ENCODE measurements at regions not wholly inside any gene's neighbourhood (a gene's known extent, or its start where the extent isn't known, plus 50 kb on each side); places are given as distances from the start of the nearest gene placed in this dataset.

DNA sequence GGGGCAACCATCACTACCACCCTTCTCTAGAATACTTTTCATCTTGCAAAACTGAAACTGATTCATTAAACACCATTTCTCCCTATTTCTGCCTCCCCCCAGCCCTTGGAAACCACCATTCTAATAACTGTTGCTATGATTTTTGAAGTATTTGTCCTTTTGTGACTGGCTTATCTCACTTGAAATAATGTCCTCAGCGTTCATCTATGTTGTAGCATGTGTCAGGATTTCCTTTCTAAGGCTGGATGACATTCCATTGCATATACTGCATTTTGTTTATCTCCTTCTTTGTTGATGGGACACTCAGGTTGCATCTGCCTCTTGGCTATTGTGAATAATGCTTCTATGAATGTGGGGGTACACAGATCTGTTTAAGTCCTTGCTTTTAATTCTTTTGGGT lies 327.6 kb upstream of the ZNF32 start:
- H3K27me3 ChIP-seq (ENCODE audit: control insufficient read depth, insufficient read depth, low read length), result no peaks in the 10 kb centered on the region
- no peak overlapping the region for H3K4me3 ChIP-seq (ENCODE audit: low read length)
- peaks cover 11% of the 10 kb centered on the region for H3K4me1 ChIP-seq (ENCODE audit: control insufficient read depth, insufficient read depth, low read length)
- no peak overlapping the region for H3K27ac ChIP-seq (ENCODE audit: low read length)
- no peaks in the 10 kb centered on the region for H3K9me3 Mint-ChIP-seq
- DNase-seq (no peak), ATAC-seq (no peak)
- TF ChIP-seq, protein P1, sequence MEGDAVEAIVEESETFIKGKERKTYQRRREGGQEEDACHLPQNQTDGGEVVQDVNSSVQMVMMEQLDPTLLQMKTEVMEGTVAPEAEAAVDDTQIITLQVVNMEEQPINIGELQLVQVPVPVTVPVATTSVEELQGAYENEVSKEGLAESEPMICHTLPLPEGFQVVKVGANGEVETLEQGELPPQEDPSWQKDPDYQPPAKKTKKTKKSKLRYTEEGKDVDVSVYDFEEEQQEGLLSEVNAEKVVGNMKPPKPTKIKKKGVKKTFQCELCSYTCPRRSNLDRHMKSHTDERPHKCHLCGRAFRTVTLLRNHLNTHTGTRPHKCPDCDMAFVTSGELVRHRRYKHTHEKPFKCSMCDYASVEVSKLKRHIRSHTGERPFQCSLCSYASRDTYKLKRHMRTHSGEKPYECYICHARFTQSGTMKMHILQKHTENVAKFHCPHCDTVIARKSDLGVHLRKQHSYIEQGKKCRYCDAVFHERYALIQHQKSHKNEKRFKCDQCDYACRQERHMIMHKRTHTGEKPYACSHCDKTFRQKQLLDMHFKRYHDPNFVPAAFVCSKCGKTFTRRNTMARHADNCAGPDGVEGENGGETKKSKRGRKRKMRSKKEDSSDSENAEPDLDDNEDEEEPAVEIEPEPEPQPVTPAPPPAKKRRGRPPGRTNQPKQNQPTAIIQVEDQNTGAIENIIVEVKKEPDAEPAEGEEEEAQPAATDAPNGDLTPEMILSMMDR (IDR thresholded peaks at IDR 0.05), result no peak
- no peaks in the 10 kb centered on the region for H3K9me3 ChIP-seq (ENCODE audit: control insufficient read depth, insufficient read depth, low read length)
- 85% methylated on average over 1 of the region's 1 CpG for WGBS (ENCODE audit: insufficient coverage)
- H3K4me3 Mint-ChIP-seq, result no peak overlapping the region
- H3K27ac Mint-ChIP-seq, result no peak overlapping the region
- peaks cover 0 to 6% of the 10 kb centered on the region in 2 donors for H3K27me3 Mint-ChIP-seq (ENCODE audit: low read depth in 2 of 2)
- no peaks in the 10 kb centered on the region for H3K36me3 Mint-ChIP-seq
- intact Hi-C loops (cut with micrococcal nuclease), result no loop called here
- peaks cover 14 to 22% of the 10 kb centered on the region in 2 donors for H3K4me1 Mint-ChIP-seq
- no peaks in the 10 kb centered on the region for H3K36me3 ChIP-seq (ENCODE audit: control insufficient read depth, insufficient read depth, low read length)

DNA sequence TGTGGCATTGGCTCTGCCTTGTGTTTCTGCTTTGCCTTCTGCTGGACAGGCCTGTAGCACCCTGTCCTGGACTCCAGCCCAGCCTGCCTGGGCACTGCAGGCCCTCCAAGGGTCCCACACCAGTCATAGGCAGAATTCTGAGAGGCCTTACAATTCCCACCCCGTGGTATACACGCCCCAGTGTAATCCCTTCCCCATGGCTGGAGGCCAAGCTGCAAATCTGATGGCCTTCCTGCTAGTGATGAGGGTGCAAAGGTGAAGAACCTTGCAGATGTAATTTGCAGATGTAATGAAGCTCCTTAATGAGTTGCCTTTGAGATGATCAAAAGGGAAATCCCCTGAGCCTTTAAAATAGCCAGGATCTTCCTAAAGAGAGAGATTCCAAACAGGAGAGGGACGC lies 325.1 kb upstream of the ZNF32 start:
- no peaks in the 10 kb centered on the region for H3K36me3 Mint-ChIP-seq
- peaks cover 9 to 16% of the 10 kb centered on the region in 2 donors for H3K4me1 Mint-ChIP-seq
- Histone ChIP-seq H3K27ac (ENCODE audit: low read length) (no peak overlapping the region), H3K9me3 (ENCODE audit: control insufficient read depth, insufficient read depth, low read length) (no peaks in the 10 kb centered on the region), H3K27me3 (ENCODE audit: control insufficient read depth, insufficient read depth, low read length) (no peaks in the 10 kb centered on the region), H3K36me3 (ENCODE audit: control insufficient read depth, insufficient read depth, low read length) (no peaks in the 10 kb centered on the region), H3K4me3 (ENCODE audit: low read length) (no peak overlapping the region), H3K4me1 (ENCODE audit: control insufficient read depth, insufficient read depth, low read length) (no peaks in the 10 kb centered on the region)
- WGBS (ENCODE audit: insufficient coverage), result 78% methylated on average over 3 of the region's 3 CpGs
- TF ChIP-seq, protein P1 (IDR thresholded peaks at IDR 0.05), result no peak
- no peak overlapping the region for H3K27ac Mint-ChIP-seq
- no peak for ATAC-seq
- peaks cover 9 to 11% of the 10 kb centered on the region in 2 donors for H3K27me3 Mint-ChIP-seq (ENCODE audit: low read depth in 2 of 2)
- no peak for DNase-seq
- H3K9me3 Mint-ChIP-seq, result no peaks in the 10 kb centered on the region
- intact Hi-C loops (cut with micrococcal nuclease), result no loop called here
- H3K4me3 Mint-ChIP-seq, result no peak overlapping the region

DNA sequence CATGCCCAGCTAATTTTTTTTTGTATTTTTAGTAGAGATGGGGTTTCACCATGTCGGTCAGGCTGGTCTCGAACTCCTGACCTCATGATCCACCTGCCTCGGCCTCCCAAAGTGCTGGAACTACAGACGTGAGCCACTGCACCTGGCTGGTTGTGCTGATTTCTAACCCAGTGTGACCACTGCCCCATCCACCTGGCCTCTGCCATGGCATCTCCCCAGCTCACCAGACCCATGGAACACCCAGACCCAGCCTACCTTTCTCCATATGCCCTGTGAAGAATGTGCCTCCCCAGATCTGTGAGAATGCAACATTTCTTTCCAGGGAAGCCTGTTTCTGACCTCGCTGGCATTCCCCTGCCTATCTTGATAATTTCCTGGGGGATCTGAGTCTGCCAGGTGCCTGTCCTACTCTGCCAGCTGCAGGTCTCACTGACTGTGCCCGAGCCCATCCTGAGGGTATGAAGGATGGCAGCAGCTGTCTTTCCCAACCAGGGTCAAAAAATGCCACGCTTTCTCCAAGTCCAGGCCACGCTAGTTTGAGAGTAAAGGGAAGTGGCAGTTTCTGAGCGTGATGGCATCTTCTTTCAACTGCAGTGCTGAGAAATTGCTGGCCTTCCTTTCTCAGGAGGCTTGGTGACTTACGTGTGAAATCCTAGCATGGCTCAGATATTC lies 324.4 kb upstream of the ZNF32 start:
- Histone ChIP-seq H3K9me3 (ENCODE audit: control insufficient read depth, insufficient read depth, low read length) (no peaks in the 10 kb centered on the region), H3K4me3 (ENCODE audit: low read length) (no peak overlapping the region), H3K27ac (ENCODE audit: low read length) (no peak overlapping the region), H3K36me3 (ENCODE audit: control insufficient read depth, insufficient read depth, low read length) (no peaks in the 10 kb centered on the region), H3K27me3 (ENCODE audit: control insufficient read depth, insufficient read depth, low read length) (no peaks in the 10 kb centered on the region), H3K4me1 (ENCODE audit: control insufficient read depth, insufficient read depth, low read length) (no peaks in the 10 kb centered on the region)
- Mint-ChIP-seq H3K4me3 (no peak overlapping the region), H3K27ac (no peak overlapping the region), H3K36me3 (no peaks in the 10 kb centered on the region), H3K27me3 (ENCODE audit: low read depth in 2 of 2) (peaks cover 11 to 15% of the 10 kb centered on the region in 2 donors), H3K4me1 (peaks cover 5 to 12% of the 10 kb centered on the region in 2 donors), H3K9me3 (no peaks in the 10 kb centered on the region)
- WGBS (ENCODE audit: insufficient coverage), result 89% methylated on average over 10 of the region's 10 CpGs
- DNase-seq, result no peak
- intact Hi-C loops (cut with micrococcal nuclease), result no loop called here
- TF ChIP-seq, protein P1 (IDR thresholded peaks at IDR 0.05), result no peak
- ATAC-seq, result no peak

DNA sequence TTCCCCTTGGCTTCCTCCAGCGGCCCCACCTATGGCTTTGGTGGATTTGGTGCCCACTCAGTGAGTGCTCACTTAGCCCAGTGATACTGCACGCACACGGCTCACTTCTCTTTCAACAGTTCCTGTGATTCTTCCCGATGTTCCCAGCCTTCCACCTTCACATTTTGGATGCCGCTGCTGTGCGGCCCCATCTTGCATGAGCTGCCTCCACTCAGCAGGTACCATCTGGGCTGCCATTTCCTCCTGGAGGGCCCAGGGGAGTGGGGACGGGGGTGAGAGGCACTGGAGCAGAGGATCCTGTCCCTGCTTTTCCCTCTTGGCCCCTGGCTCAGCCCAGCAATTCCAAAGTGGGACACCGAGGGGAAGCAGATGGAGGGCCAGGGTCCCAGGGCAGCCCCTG lies 323.3 kb upstream of the ZNF32 start:
- ATAC-seq, result no peak
- Histone ChIP-seq H3K36me3 (ENCODE audit: control insufficient read depth, insufficient read depth, low read length) (no peaks in the 10 kb centered on the region), H3K4me3 (ENCODE audit: low read length) (no peak overlapping the region), H3K9me3 (ENCODE audit: control insufficient read depth, insufficient read depth, low read length) (no peaks in the 10 kb centered on the region), H3K27me3 (ENCODE audit: control insufficient read depth, insufficient read depth, low read length) (no peaks in the 10 kb centered on the region), H3K27ac (ENCODE audit: low read length) (no peak overlapping the region), H3K4me1 (ENCODE audit: control insufficient read depth, insufficient read depth, low read length) (no peaks in the 10 kb centered on the region)
- 84% methylated on average over 8 of the region's 8 CpGs for WGBS (ENCODE audit: insufficient coverage)
- Mint-ChIP-seq H3K9me3 (no peaks in the 10 kb centered on the region), H3K36me3 (no peaks in the 10 kb centered on the region), H3K27me3 (ENCODE audit: low read depth in 2 of 2) (peaks cover 19 to 27% of the 10 kb centered on the region in 2 donors), H3K4me1 (peaks cover 0 to under 1% of the 10 kb centered on the region in 2 donors), H3K4me3 (no peak overlapping the region), H3K27ac (no peak overlapping the region)
- TF ChIP-seq, protein P1 (IDR thresholded peaks at IDR 0.05), result no peak
- intact Hi-C loops (cut with micrococcal nuclease), result no loop called here
- no peak for DNase-seq
